NK-92 (cell line): ENCODE measurements at regions not wholly inside any gene's neighbourhood (a gene's known extent, or its start where the extent isn't known, plus 50 kb on each side); places are given as distances from the start of the nearest gene placed in this dataset.
"Not testable (repeated sequence)": the region's sequence is repeated elsewhere in the genome, so short reads cannot be mapped to it uniquely, and the experiment has no call there.

ENCODE experiments used
- DNase-seq: peaks from one replicate; lab custom pipeline; 2025; ENCODE audit not compliant: unreplicated experiment; lab: John Stamatoyannopoulos, UW

DNA sequence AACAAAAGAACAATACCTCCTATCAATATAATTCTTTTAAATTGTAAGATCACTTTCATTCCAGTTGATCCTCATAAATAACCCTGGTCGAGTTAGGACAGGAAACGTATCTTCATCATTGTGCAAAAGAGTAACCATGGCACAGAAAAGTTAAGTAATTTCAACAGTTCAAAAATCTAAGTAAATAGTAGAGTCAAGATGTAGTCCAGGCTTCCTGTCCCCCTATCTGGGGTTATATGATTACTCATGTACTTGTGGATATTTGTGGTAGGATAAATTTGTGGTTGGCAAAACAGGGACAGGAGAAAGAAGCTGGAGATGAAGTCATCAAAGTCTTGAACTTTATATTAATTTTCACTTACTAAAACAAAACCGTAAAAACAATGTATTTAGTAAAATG is 772.6 kb downstream of the TSN start:
- DNase-seq = no peak

DNA sequence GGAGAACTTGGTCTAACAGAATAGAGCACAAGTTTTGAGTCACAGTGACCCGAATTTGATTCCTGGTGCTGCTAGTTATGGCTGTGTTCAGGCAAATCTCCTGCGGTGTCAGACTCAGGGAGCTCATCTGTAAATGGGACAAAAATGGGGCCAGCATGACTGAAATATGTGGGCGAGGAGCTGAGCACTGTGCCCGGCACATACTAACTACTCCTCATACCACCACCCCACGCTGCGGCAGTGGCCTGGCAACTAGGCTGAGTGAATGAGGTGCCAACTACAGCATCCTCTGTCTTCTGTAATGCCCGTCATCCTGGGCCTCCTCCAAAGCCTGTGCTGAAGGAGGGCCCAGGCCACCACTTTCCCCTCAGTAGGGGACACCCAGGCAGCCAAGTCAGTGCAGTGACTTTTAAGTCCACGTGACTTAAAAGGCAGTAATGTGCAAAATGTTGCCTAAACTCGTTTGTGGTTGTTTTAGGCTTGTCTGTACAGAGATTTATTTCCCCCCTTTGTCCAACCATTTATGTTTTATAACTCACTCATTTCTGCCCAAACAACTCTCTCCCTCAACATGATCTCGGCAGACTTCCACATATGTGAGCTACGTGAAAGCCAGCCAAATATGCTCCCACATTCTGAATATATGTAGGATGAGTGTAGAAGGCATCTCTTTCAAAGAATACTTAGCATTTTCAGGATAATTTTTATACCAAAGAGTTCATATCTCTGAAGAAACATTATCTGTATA is 773.7 kb downstream of the TSN start:
- DNase-seq = no peak

DNA sequence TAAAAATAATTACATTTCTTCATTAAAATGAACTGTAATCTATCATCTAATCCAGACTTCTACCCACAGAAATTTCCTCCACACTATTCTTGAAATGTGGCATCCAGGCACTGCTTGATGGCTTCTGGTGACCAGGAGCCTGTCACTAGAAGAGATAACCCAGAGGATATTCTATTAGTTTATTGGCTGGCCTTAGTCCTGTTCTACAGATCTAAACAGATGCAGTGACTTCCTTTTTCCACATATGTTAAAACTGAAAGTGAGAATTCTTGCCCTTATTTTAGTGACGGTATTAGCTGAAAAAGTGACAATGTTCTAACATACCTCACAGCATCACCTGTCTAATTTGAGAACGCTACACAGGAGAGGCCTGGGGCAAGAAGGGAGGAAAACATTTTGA is 775.4 kb downstream of the TSN start:
- no peak for DNase-seq

DNA sequence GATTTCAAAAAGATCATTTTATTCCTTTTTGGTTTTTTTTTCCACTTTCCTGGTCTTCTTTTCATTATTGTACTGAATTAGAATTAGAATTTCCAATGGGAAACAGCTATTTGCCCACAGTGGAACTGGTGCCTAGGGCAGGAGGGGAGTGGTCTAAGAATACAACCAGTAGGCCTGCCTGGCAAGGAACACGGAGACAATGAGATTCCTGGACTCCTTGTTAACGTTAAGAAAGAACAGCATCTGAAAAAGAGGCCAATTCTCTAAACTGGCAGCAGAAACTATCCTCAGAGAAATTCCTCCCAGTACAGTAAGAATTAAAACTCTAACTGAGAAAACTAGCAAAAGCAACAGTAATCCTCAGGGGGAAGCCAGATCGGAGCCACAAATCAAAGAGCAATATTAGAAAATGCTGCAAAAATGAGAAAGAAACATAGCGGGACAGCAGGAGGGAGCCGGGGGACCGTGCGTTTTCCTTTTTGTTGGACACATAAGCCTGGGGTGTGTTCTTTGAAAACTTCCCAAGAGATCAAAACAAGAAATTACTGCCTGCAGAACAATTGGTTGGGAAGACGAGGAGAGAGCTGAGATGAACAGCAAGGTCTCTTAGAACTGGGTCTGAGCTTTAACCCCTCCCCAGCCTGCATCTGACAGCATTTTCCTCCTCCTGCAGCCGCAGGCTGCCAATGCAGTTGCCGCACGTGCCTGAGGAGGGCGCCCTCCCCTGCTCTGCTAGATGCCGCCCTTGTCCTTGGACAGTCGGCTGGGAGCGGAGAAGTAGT is 776.0 kb downstream of the TSN start:
- DNase-seq = no peak

DNA sequence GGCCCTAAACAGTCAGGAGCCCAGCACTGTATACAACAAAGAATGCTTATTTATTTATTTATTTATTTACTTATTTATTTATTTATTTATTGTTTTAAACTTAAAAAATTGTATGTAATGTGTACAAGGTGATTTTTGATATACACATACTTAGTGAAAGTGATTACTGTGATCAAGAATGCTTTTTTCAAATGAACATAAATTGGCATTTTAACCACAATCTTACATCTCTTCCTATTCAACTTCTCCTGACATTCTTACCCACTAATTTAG is 776.6 kb downstream of the TSN start:
- DNase-seq = no peak

DNA sequence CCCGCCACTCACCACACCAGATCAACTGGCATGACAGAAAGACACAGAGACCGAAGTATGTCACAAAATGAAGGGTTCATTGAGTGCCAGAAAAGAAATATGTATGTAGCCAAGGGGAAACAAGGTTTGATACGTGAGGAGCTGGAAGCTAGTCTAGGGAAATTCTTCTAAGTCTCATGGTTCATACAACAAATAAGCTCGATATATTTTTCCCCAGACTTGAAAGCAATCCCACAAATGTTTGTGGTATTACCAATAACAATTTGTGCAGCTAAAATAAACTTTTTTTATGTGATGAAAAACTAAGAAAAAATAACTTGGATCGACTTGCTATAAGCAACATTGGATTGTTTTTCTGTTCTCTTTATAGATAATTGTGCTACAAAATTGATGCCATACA is 777.0 kb downstream of the TSN start:
- DNase-seq = no peak

DNA sequence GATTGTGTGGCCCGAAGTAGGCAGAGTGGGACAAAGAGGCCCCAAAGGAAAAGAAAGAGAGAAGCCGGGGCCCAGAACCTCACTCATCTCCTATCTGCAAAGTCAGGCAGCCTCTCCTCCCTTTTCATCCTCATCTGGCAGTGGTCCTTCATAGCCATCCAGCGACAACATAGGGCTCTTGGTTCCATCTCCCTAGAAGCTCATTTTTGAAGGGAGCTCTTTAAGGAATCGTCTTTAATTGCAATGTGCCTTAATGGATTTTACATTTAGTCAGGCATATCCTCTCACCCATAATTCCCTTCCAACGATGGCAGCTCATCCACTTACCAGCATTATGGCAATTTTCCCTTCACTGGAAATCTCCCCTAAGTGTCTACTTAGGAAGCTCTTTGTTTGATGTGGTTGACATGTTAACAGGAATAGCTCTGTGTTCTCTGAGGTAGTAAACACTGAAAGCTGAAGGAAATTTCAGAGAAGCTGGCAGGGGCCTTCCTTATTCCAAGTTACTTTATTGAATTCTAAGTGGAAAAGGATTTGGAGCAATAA is 780.6 kb downstream of the TSN start:
- no peak for DNase-seq

DNA sequence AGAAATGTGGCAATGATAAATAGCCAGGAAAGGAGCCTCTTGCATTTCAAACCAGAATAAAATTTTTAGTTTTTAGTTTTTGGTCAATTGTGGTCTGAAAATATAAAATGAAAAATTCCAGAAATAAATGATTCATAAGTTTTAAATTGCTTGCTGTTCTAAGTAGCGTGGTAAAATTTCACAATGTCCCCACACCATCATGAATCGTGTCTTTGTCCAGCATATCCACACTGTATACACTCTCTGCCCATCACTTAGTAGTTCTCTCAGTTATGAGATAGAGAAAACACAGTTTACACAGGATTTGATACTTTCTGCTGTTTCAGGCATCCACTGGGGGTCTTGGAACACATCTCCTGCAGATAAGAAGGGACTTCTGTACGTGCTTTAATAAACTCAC is 783.9 kb downstream of the TSN start:
- DNase-seq = no peak

DNA sequence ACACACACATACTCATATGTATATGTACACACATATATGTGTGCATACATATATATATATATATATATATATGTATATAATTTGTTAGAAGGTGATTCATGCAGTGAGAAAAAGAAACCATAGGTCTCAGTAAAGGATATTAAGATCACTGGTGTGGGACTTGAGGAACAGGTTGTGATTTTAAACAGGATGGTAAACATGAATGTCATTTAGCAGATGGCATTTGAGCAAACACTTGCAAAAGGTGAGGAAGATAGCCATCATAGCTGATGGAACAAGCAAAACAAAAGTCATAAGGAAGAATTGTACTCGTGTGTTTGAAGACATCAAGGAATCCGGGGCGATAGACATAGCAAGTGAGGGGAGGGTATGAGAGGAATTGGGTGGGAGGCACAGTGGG is 784.5 kb downstream of the TSN start:
- DNase-seq = no peak

DNA sequence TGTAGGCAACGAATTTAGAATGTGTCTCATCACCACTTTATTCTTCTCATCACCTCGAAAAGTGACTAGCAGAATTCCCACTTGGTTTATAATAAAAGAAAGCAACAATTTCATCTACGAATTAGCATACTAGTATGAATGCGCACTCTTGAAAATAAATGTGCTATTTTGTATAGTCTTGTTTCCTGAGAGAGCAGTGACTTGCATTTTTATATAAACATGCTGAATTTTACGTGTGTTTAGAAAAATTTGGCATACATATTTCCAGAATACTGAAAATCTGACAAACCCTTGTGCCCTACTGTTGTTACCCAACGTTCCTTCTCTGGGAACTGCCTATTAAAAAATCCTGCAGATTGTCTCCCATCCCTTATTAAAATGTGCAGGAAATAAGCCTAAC is 786.8 kb downstream of the TSN start:
- DNase-seq = no peak

DNA sequence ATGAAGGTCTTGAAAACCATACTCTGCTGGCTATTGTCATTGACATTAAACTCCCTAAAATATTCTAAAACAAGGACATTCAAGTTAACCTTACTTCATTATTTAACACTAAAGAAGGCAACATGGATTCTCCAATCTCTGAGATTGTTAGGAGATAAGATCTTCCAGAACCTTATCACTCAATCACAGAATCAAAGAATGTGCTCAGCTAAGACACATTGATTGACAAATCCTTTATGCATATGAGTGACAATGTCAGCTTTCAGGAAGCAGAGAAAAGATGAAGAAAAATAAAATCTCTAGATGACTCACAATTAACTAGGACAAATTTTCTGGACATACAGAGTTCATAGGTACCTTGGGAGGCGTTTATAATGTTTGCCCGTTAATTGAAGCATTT is 787.2 kb downstream of the TSN start:
- no peak for DNase-seq

DNA sequence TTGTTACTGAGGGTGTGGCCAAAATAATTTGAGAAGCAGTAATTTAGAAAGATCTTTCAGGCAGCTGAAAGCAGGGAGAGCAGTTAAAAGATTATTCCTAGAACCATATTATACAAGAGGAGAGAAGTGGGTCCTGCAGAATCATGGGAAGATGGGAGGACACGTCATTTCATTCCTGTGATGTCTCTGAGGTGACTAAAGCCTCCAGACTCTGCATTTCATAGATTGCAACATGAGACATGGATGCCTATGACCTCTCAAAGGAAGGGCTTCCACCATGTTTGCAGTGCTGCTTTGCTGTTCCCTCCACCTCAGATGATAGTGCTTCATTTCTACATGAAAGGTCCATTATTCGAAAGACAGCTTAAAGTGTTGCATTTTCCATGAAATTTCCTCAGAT is 788.4 kb downstream of the TSN start:
- DNase-seq = no peak

DNA sequence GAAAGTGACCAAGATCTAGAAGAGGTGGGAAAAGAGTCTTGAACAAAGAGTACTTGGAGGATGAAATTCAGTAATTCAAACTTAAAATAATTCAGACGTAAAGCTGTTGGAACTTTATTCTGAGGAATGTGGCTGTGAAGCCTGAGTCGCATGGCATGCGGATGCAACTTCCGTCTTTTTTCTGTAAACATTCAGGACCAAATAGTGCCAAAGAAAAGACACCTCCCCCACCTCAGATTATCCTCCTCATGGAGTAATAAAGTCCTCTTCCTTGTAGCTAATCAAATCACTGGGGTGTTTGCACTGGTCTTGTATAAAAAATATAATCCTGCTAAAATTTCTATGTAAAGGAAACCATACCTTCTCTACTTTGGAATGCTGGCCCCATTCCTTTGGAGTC is 790.4 kb downstream of the TSN start:
- no peak for DNase-seq

DNA sequence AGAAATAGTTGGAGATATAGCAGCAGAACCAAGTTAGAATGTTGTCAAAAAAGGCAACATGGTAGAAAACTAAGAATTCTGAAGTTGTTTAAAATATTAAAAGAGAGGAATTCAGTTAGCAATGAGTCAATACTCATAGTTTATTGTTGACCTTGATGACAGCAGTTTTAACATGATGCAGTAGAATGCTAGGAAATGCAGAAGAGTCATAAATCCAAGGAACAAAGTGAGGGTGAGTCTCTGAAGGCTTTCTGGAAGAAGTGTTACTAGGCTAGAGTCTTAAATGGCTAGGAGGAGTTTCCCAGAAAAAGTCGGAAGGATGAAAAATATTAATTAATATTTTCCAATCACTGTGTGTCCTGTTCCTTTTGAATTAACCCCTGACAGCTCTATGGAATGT is 807.3 kb downstream of the TSN start:
- DNase-seq = no peak

DNA sequence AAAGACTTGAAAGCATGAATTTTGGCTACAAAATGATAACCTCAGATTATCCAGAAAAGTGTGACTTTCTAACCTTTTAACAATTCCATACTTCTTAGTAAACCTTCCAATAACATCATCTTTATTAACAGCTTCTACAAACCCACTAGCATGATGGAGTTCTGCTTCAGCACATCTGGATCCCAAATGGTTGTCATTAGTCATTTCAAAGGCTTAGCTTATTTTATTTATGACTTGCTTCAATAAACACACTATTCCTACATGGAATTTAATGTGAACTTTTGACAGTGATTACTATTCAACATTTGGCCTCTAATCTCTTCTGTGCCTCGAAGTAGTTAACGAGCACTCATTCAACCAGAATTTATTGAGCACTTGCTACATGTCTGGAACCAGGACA is 808.3 kb downstream of the TSN start:
- no peak for DNase-seq

DNA sequence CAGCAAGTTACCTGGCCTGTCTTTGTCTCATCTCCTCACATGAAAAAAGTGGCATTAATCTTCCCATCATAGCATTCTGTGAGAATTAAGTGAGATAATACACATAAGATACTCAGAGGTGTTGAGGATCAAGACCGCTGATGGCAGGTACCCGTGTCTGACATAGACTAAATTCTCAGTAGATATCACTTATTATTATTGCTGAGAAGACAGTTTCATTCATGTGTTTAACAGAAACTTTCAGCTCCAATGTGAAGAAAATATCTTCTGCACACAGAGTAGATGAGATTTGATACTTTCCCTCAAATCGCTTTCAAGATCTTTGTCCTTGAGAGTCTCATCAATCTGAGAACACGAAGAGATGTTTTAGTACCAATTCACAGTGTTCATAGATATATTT is 809.4 kb downstream of the TSN start:
- DNase-seq = no peak

DNA sequence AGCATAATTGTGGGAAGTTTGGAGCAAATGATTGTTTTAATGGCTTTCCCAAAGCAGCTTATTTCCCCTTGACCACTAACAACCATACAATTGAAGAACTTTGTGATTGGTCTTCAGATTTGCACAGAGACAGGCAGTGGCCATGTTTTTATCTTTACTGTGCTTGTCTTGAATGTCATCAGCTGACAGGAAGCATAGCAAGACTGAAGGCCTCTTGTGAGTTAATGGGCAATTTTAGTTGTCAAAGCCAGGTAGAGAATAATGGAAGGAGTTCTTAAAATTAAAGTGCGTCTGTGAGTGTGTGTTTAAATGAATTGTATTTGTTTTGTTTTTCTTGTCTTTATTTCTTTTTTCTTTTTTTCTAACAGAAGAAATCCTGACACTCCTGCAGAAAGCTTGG is 809.9 kb downstream of the TSN start:
- no peak for DNase-seq

DNA sequence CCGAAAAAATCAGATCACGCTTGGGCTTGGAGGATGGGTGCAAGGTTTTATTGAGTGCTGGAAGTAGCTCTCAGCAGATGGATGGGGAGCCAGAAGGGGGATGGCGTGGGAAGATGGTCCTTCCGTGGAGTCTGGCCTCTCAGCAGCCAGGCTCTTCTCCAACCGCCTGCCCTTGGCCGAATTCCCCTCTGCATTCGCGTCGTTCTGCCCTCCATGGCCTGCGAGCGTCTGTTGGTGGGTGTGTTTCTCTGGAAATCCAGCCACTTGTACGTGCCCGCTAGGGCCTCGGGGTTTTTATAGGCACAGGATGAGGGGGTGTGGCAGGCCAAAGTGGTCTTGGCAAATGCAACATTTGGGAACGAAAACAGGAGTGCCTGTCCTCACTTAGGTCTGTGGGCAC is 815.2 kb downstream of the TSN start:
- no peak for DNase-seq

DNA sequence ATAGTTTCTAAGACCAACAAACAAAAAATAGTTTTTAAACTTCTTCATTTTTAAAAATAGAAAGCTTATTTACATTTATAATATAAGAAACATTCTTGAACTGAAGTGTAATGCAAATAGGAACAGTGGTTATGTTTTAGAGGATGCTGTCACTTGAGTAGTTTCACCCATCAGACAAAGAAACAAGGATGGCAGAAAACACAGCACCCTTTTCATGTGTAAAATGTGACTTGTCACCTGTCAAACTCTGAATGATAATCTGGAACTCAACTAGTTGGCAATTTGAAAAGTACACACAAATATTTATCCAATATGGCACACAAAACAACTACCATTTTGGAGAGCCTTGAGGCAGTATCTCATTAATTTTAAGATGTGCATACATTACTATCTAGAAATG is 816.0 kb downstream of the TSN start:
- DNase-seq = not testable (repeated sequence)

DNA sequence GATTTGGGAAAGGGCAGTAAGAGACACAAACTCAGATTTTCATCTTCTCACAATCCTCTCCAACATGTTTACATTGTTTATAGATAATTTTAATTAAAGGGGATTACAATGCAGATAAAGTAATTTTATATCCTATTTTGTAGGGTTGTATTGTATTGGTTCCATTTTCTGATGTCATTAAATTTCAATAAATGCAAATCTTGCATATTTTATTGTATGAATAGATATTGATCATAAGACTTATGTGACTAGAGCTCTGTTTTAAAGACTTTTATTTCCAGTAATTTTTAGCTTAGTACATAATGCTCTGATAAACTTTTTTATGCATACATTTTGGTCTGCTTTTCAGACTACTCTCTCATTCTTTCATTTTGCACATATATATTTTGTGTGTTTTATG is 819.6 kb downstream of the TSN start:
- DNase-seq = no peak

DNA sequence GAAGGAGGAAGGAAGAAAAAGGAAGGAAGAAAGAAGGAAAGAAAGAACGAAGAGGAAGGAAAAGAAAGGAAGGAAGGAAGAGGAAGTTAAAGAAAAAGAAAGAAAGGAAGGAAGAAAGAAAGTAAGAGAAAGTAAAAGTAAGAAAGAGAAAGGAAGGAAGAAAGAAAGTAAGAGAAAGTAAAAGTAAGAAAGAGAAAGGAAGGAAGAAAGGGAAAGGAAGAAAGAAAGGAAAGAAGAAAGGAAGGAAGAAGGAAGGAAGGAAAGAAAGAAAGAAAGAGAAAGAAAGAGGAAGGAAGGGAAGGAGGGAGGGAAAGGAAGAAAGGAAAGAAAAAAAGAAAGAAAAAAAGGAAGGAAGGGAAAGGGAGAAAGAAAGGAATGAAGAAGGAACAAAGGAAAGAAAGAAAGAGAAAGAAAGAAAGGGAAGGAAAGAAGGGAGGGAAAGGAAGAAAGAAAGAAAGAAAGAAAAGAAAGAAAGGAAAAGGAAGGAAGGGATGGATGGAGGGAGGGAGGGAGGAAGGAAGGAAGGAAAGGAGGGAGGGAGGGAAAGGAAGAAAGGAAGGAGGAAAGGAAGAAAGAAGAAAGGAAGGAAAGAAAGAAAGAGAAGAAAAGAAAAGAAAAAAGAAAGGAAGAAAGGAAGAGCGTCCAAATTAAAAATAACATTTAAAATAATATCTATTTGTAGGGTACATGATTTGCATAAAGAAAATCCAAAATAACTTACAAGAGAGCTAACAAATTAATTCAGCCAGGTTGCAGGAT is 827.9 kb downstream of the TSN start:
- DNase-seq = no peak

DNA sequence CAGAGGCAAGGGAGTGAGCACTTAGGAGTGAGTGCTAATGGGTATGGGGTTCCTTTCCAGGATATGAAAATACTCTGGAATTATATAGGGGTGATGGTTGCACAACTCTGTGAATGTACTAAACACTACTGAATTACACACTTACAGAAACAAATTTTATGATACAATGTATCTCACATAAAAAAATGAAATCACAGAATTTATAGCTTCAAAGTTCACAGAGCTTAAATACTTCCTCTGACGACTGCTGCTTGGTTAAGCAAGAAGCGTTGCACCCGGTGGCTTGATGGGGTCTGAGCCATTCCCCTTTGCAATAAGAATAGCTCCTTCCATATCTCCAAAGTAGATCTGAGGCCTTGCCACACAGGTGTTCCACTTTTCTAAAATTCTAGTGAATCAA is 835.1 kb downstream of the TSN start:
- DNase-seq = no peak
